Astrocyte (in vitro differentiated cells and primary cell): ENCODE measurements at regions not wholly inside any gene's neighbourhood (a gene's known extent, or its start where the extent isn't known, plus 50 kb on each side); places are given as distances from the start of the nearest gene placed in this dataset.

ENCODE experiments used
- CTCF ChIP-seq: IDR thresholded peaks from 2 replicates; pipeline ENCODE4 v1.5.1; 2011; ENCODE audit warnings: low read depth, mild to moderate bottlenecking, inconsistent platforms, low read length, moderate library complexity; ENCODE audit not compliant: insufficient read depth
- EZH2 ChIP-seq: IDR thresholded peaks from 2 replicates; pipeline ENCODE4 v1.6.1; 2012; ENCODE audit warnings: mild to moderate bottlenecking, low read length, inconsistent platforms; ENCODE audit not compliant: insufficient read depth

DNA sequence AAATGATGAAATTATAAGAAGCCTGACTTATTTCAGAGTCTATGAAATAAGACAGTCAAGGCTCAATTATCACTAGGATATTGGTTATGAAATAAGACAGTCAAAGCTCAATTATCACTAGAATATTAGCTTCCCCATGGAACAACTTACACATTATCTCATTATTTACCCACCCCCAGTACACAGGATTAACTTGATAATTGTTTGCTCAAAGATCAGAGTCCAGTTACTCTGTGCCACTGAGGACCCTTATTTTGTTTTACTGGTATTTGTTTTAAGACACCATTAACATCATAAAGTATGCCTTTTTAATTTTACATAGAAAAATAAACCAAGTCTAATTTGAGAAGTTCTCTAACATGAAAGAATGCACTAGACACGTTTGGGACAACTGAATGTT lies 225.4 kb downstream of the SI start:
- TF ChIP-seq CTCF = no peak
- TF ChIP-seq EZH2 = no peak
